GM13976 (cell line): ENCODE measurements at regions not wholly inside any gene's neighbourhood (a gene's known extent, or its start where the extent isn't known, plus 50 kb on each side); places are given as distances from the start of the nearest gene placed in this dataset.

Experiments used
- DNase-seq: peaks from one replicate; pipeline ENCODE4 v3.0.0; 2012; ENCODE audit warnings: low spot score
- CTCF ChIP-seq: IDR thresholded peaks from 2 replicates; pipeline ENCODE4 v1.5.1; 2012; ENCODE audit warnings: borderline replicate concordance, mild to moderate bottlenecking; ENCODE audit not compliant: insufficient read depth; ENCODE audit errors: extremely low read depth, missing control alignments, control extremely low read depth
- in situ Hi-C: fragments of 300-500 bp; cut with MboI; formaldehyde crosslinking; loops from one replicate; pipeline ENCODE4 v1.12.0; 2022; ENCODE audit warnings: low sequenced_read_pairs, mixed read lengths, inconsistent platforms; ENCODE audit not compliant: unreplicated experiment

DNA sequence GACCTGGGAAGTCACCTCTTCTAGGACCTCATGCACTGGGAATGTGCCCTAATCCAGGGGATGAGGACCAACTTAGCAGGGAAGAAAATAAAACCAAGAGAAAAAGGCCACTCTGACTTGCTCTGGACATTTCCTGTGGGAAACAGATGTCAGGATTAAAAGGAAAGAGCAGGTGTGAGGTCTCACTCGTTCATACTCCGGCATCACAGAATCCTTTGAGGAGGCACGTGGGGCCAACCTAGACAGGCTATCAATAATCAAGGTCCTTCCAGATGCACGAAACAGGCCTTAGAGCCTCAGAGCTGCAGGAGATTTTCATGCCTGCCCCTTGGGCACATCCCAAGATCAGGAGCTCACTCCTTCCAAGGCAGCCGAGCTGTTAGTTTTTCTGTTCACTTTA is 321.5 kb upstream of the CCL2 start:
- in situ Hi-C loops, result no loop called here
- no peak for DNase-seq
- no peak for TF ChIP-seq CTCF

DNA sequence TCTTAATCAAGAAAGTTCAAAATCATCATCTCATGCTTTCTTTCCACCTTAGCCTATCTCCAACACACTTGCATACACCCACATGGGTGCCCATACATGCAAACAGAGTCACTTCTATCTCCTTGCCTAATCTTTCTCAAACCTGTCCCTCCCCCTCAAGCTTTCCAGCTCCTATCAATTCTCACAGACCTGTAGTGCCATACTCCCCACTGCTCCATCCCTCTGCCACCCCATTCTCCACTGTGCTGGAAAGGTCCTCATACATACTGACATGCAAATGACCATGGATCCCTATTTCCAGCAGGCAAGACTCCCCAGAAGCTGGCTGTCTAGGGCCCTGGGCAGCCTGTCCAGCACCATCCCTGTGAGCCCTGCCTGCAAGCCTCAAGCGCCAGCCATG is 320.4 kb upstream of the CCL2 start:
- in situ Hi-C loops, result no loop called here
- DNase-seq, result no peak
- no peak for TF ChIP-seq CTCF

DNA sequence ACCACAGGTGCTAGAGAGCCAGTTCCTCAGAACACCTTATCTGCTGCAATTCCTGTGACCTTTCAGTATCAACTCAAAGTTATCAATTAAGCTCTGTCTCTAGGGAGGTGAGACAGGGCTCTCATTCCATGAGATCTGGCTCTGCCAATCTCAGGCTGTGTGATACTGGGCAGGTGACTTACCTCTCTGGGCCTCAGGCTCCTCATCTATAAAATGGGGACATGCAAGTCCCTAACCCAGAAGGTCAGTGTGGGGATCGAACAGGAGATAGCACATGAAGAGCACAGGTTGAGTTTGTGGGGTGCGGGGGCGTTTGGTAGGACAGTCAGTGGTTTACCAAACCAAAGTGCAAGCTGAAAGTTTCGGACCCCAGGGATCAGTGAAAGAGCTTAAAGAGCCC is 319.3 kb upstream of the CCL2 start:
- in situ Hi-C loops, result no loop called here
- DNase-seq, result no peak
- no peak for TF ChIP-seq CTCF

- in situ Hi-C loops, result no loop called here
- TF ChIP-seq CTCF, result no peak
- no peak for DNase-seq
Measured at GRCh38 chr17:33936764-33937163, 318.3 kb upstream of the CCL2 start.

DNA sequence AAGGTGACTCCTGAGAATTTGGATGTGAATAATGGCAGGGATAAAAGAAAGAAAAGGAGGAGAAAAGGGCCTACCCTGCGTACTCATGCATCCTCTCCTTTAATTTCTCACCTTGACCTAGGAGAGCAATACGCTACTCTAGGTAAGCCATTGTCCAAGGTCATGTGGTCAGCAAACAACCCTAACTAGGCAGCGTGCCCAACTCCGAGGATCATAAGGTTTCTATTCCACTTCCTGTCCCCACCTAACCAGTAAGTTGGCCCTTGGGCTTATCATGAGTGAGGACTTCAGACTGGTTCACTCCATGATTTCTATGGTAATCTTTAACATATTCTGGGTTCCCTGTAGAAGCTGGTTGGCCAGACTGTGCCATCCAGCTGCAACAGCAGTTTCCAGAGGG is 315.1 kb upstream of the CCL2 start:
- DNase-seq, result no peak
- in situ Hi-C loops, result no loop called here
- no peak for TF ChIP-seq CTCF

DNA sequence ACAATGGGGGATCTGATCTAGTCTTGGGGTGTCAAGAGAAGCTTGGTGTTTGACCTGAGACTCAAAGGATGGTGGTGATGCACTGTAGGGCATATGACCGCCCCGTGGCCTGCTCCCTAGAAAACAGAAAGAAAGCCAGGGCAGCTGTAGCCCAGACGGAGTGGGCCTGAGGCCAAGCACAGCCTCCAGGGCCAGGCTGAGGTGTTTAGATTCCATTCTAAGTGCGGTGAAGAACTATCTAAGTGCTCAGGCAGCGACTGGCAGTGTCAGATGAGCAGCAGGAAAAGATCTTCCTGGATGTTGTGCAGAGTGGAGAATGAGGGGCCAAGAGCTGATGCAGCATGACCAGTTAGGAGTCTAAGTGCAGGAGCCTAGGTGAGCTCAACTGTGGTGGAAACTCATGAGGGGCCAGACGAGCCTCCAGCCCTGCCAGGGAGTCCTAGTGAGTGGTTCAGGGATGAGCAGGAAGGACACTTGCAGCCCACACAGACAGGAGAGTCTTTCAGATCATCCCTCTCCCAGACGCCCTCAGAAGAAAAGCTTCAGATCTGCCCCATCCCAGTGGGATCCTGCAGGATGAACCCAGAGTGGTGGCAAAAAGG is 314.2 kb upstream of the CCL2 start:
- no peak for TF ChIP-seq CTCF
- in situ Hi-C loops, result no loop called here
- no peak for DNase-seq

- no peak for TF ChIP-seq CTCF
- no peak for DNase-seq
- in situ Hi-C loops, result no loop called here
Measured at GRCh38 chr17:33941744-33942143, 313.3 kb upstream of the CCL2 start.
